Activated T-helper 1 cell treated with anti-CD3 and anti-CD28 coated beads, Interleukin-12 subunit alpha, Interleukin-12 subunit beta, Interleukin-2, Interleukin-4 antibody, amounts not matched to agents 30 ng/mL and 10 ng/mL and 1 ng/mL, durations not matched to agents 14 hours and 24 hours and 36 hours (primary cell): ENCODE measurements at regions not wholly inside any gene's neighbourhood (a gene's known extent, or its start where the extent isn't known, plus 50 kb on each side); places are given as distances from the start of the nearest gene placed in this dataset.

Source experiments
- DNase-seq: peaks from one replicate; pipeline ENCODE4 v3.0.0; 2021; ENCODE audit warnings: low spot score
- H3K27ac Mint-ChIP-seq: one replicate; pipeline ENCODE4 v1.8.0; 2021; ENCODE audit warnings: mild to moderate bottlenecking, mixed read lengths
- H3K27me3 Mint-ChIP-seq: one replicate; pipeline ENCODE4 v1.8.0; 2022; ENCODE audit warnings: mild to moderate bottlenecking, moderate library complexity, mixed read lengths; ENCODE audit not compliant: insufficient read depth
- H3K36me3 Mint-ChIP-seq: one replicate; pipeline ENCODE4 v1.8.0; 2021; ENCODE audit warnings: low read depth, mixed read lengths
- H3K4me1 Mint-ChIP-seq: one replicate; pipeline ENCODE4 v1.8.0; 2021; ENCODE audit warnings: low read depth, mixed read lengths
- H3K4me3 Mint-ChIP-seq: one replicate; pipeline ENCODE4 v1.8.0; 2021; ENCODE audit warnings: mild to moderate bottlenecking, moderate library complexity, mixed read lengths
- H3K9me3 Mint-ChIP-seq: one replicate; pipeline ENCODE4 v1.8.0; 2021; ENCODE audit warnings: mixed read lengths
- intact Hi-C: fragments of 100-400 bp; cut with micrococcal nuclease; formaldehyde crosslinking; loops from one replicate; pipeline ENCODE4 v1.15.1; 2024

DNA sequence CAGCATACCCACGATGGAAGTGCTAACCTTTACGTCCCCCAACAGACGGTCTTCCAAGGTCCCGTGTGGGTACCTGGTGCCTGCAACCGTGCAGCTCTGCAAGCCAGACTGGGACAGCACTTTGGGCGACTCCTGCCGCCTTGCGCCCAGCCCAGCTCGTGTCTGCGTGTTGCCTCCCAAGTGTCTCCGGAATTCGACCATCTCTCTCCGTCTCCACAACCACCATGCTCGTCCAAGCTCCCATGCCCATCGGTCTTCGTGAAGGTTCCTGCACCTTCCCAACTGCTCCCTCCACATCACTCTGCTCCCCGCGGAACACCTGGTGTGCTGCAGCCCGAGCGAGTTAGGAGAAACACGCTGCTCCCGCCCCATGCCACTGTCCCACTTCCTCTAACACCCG, 173.2 kb upstream of the AFDN start:
- intact Hi-C loops: loop anchor here (2.0 kb wide), 1 partner anchor 53 kb away; no protein-coding TSS in a partner anchor
- Mint-ChIP-seq H3K36me3 (no peaks in the 10 kb centered on the region), H3K9me3 (no peaks in the 10 kb centered on the region), H3K27ac (no peak overlapping the region), H3K4me1 (no peaks in the 10 kb centered on the region), H3K27me3 (no peaks in the 10 kb centered on the region), H3K4me3 (no peak overlapping the region)
- no peak for DNase-seq

DNA sequence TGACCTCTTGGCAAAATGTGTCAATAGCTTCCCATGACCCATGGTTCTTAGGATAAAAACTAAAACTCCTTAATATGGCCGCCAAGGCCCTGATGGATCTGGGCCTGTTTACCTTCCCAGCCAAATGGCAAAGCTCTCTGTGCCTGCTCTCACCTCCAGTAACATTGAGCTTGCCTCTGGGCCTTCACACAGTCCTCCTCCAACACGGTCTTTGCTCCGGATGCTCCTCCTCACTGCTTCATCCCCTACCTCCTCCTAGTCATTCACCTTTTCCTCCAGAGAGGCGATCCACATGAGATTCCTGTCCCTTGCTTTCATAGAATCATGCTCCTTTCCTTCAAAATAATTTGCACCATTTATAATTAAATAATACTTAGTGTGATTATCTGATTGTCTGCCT, 172.3 kb upstream of the AFDN start:
- Mint-ChIP-seq H3K4me1 (no peaks in the 10 kb centered on the region), H3K4me3 (no peak overlapping the region), H3K36me3 (no peaks in the 10 kb centered on the region), H3K27me3 (no peaks in the 10 kb centered on the region), H3K27ac (no peak overlapping the region), H3K9me3 (no peaks in the 10 kb centered on the region)
- intact Hi-C loops: no loop called here
- DNase-seq: no peak

GRCh38 chr6:167655174-167655821, 171.4 kb upstream of the AFDN start:
- Mint-ChIP-seq H3K9me3 (no peaks in the 10 kb centered on the region), H3K4me1 (no peaks in the 10 kb centered on the region), H3K36me3 (no peaks in the 10 kb centered on the region), H3K27ac (no peak overlapping the region), H3K27me3 (no peaks in the 10 kb centered on the region), H3K4me3 (no peak overlapping the region)
- intact Hi-C loops: no loop called here
- DNase-seq: no peak

DNA sequence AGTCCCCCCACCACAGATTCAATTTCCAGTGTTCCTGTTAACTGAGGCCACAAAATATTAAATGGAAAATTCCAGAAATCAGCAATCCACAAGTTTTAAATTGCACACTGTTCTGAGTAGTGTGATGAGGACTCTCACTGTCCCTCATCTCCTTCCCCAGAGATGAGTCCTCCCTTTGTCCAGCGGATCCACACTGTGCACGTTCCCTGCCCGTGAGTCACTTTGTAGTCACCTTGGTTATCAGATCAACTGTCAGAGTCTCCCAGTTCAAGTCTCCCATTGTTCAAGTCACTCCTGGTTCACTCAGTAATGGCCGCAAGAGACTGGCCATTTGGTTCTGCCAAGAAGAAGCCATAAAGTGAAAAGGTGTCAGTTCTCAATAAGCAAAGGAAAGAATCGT, 168.6 kb upstream of the AFDN start:
- intact Hi-C loops: no loop called here
- Mint-ChIP-seq H3K36me3 (no peaks in the 10 kb centered on the region), H3K4me3 (no peak overlapping the region), H3K4me1 (no peaks in the 10 kb centered on the region), H3K9me3 (no peaks in the 10 kb centered on the region), H3K27ac (no peak overlapping the region), H3K27me3 (no peaks in the 10 kb centered on the region)
- DNase-seq: no peak

- no peaks in the 10 kb centered on the region for H3K36me3 Mint-ChIP-seq
- intact Hi-C loops: no loop called here
- H3K4me3 Mint-ChIP-seq: no peak overlapping the region
- H3K27ac Mint-ChIP-seq: no peak overlapping the region
- H3K4me1 Mint-ChIP-seq: no peaks in the 10 kb centered on the region
- H3K9me3 Mint-ChIP-seq: no peaks in the 10 kb centered on the region
- DNase-seq: no peak
- H3K27me3 Mint-ChIP-seq: no peaks in the 10 kb centered on the region
Measured at GRCh38 chr6:167659046-167659445, 167.7 kb upstream of the AFDN start.

DNA sequence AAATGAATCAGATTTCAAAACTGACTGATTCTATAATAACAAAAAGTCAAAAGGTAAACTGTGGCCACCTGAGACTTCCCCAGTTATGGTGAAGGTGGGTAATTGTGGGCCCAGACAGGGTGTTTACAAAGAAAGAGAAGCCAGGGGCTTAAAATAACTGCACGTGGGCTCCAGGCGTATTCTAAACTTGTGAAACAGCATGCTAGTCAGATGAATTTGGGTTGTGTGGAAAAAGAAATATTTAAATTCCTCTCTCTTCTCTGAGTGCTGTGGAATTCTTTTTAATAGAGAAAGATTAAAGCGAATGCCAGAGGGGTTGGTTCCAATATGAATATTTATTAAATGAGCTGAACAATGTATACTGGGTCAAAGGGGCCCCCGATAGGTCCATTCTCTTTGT, 166.3 kb upstream of the AFDN start:
- no peaks in the 10 kb centered on the region for H3K9me3 Mint-ChIP-seq
- no peaks in the 10 kb centered on the region for H3K36me3 Mint-ChIP-seq
- H3K4me1 Mint-ChIP-seq: no peaks in the 10 kb centered on the region
- no peak for DNase-seq
- no peak overlapping the region for H3K27ac Mint-ChIP-seq
- intact Hi-C loops: no loop called here
- H3K4me3 Mint-ChIP-seq: no peak overlapping the region
- peaks cover 4% of the 10 kb centered on the region for H3K27me3 Mint-ChIP-seq

DNA sequence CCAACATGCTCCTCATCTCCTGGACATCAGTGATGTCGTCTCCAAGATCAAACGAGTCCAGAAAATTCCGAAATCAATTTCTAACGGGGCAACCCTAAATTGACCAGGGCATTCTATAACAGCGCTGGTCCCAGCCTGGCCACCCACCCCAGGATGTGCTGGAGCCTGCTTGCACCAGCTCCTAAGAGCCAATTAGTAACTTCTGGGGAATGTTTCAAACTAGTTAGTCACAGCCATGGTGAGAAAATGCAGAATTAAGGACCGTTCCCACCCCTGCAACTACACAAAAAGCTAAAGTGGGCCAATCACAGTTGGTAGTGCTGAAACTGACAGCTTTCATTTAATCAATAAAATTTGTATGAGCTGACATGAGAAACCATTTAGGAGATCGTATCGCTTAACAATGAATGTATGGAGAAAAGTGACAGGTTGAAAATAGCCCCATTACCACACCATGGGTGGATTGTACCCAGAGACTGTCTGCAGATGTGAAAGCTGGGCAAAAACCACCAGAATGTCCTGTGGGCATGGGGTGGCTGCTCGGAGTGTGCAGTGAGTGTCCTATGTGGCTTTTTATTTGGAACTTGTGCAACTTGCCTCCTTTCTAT, 165.7 kb upstream of the AFDN start:
- Mint-ChIP-seq H3K27ac (no peak overlapping the region), H3K36me3 (no peaks in the 10 kb centered on the region), H3K4me3 (no peak overlapping the region), H3K4me1 (no peaks in the 10 kb centered on the region), H3K9me3 (no peaks in the 10 kb centered on the region), H3K27me3 (peaks cover 4% of the 10 kb centered on the region)
- intact Hi-C loops: no loop called here
- DNase-seq: no peak

DNA sequence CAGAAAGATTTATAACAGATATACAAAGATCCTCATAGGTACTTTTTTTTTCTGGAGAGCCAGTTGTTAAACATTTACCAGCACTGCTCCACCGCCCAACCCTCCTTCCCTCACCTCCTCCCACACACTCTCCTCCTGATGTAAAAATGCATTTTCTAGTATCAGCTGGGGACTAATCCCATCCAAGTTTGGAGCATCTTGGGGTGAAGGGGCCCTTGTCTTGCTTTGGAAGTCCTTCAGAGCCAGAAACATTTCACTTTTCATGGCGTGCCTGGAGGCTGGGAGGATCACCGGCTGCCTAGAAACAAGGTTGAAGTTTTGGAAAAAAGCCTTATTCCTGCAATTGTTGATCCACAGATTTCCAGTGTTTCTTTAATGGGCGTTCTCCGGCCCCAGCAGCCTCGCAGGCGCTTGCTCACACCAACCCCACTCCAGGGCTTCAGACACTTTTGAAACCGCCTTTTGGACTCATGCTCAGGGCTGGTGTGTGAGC, 165.1 kb upstream of the AFDN start:
- Mint-ChIP-seq H3K27ac (no peak overlapping the region), H3K36me3 (no peaks in the 10 kb centered on the region), H3K27me3 (peaks cover 7% of the 10 kb centered on the region), H3K4me3 (no peak overlapping the region), H3K9me3 (no peaks in the 10 kb centered on the region), H3K4me1 (no peaks in the 10 kb centered on the region)
- DNase-seq: no peak
- intact Hi-C loops: no loop called here

- Mint-ChIP-seq H3K4me1 (no peaks in the 10 kb centered on the region), H3K4me3 (no peak overlapping the region), H3K27me3 (peaks cover 7% of the 10 kb centered on the region), H3K27ac (no peak overlapping the region), H3K9me3 (no peaks in the 10 kb centered on the region), H3K36me3 (no peaks in the 10 kb centered on the region)
- intact Hi-C loops: no loop called here
- DNase-seq: no peak
Measured at GRCh38 chr6:167662075-167662880, 164.4 kb upstream of the AFDN start.

DNA sequence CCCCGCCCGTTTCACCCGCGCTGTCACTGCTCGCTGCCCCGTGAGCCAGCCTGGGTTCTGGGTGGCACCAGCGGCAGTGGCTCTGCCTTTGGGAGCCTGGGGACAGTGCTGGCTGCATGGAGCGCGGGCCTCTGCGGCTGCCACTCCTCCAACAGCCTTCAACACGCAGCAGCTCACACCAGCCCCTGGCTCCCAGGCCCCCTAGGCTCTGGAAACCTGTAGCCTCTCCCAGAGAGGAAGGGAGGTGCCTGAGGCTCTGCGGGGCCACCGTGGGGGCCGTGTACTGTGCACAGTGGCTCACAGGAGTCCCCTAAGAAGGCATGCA, 163.9 kb upstream of the AFDN start:
- intact Hi-C loops: no loop called here
- H3K36me3 Mint-ChIP-seq: no peaks in the 10 kb centered on the region
- peaks cover 7% of the 10 kb centered on the region for H3K27me3 Mint-ChIP-seq

DNA sequence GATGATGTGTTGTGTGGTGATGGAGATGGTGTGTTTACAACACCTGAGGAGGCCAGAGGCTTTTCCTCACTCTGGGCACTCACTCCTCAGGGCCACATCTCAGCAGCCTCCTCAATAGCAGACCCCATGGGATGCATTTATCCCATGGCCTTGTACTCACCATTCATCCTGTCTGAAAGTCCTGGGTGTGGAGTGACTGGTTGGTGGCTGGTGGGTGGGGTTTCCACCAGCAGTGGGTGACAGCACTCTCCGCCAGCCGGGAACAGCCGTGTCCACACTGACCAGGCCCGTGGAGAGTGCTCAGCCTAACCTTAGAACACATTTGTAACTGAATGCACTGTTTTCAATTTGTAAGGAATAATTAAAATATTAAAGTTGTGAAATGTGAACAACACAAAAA, 163.4 kb upstream of the AFDN start:
- peaks cover 7% of the 10 kb centered on the region for H3K27me3 Mint-ChIP-seq
- no peaks in the 10 kb centered on the region for H3K9me3 Mint-ChIP-seq
- no peak overlapping the region for H3K27ac Mint-ChIP-seq
- intact Hi-C loops: no loop called here
- no peaks in the 10 kb centered on the region for H3K4me1 Mint-ChIP-seq
- H3K4me3 Mint-ChIP-seq: no peak overlapping the region
- DNase-seq: no peak
- H3K36me3 Mint-ChIP-seq: no peaks in the 10 kb centered on the region

More for the DNA sequence above, 163.9 kb upstream of the AFDN start:
- H3K27ac Mint-ChIP-seq: no peak overlapping the region
- H3K4me3 Mint-ChIP-seq: no peak overlapping the region
- H3K4me1 Mint-ChIP-seq: no peaks in the 10 kb centered on the region
- H3K9me3 Mint-ChIP-seq: no peaks in the 10 kb centered on the region
- DNase-seq: no peak

- Mint-ChIP-seq H3K27me3 (peaks cover 7% of the 10 kb centered on the region), H3K27ac (no peak overlapping the region), H3K4me1 (no peaks in the 10 kb centered on the region), H3K4me3 (no peak overlapping the region), H3K36me3 (no peaks in the 10 kb centered on the region), H3K9me3 (no peaks in the 10 kb centered on the region)
- no peak for DNase-seq
- intact Hi-C loops: no loop called here
Measured at GRCh38 chr6:167663784-167664443, 162.8 kb upstream of the AFDN start.
